BE2C (cell line): ENCODE measurements at regions not wholly inside any gene's neighbourhood (a gene's known extent, or its start where the extent isn't known, plus 50 kb on each side); places are given as distances from the start of the nearest gene placed in this dataset.

Experiments used
- DNase-seq: peaks from one replicate; pipeline ENCODE4 v3.0.0-alpha.2; 2020
- H3K27me3 ChIP-seq: fragments of 250-450 bp; sonication (Bioruptor Pico); 2 replicates; pipeline ENCODE4 v1.5.1; 2020; ENCODE audit warnings: mild to moderate bottlenecking
- H3K36me3 ChIP-seq: fragments of 250-450 bp; sonication (Bioruptor Pico); 2 replicates; pipeline ENCODE4 v1.5.1; 2020; ENCODE audit warnings: mild to moderate bottlenecking
- H3K4me1 ChIP-seq: fragments of 250-450 bp; sonication (Bioruptor Pico); 2 replicates; pipeline ENCODE4 v1.5.1; 2020
- H3K4me3 ChIP-seq: 2 replicates; pipeline ENCODE4 v1.5.1; 2011; ENCODE audit warnings: low read depth, low read length
- H3K9me3 ChIP-seq: fragments of 250-450 bp; sonication (Bioruptor Pico); 2 replicates; pipeline ENCODE4 v1.5.1; 2020
- CTCF ChIP-seq: IDR thresholded peaks from 2 replicates; pipeline ENCODE4 v1.5.1; 2012; ENCODE audit warnings: mild to moderate bottlenecking, low read depth, low read length

- no peaks in the 10 kb centered on the region; the same call in 1 of the 2 replicates for H3K27me3 ChIP-seq
- DNase-seq, result no peak
- H3K9me3 ChIP-seq, result no peaks in the 10 kb centered on the region
- H3K4me3 ChIP-seq, result no peak overlapping the region
- H3K4me1 ChIP-seq, result no peaks in the 10 kb centered on the region
- no peaks in the 10 kb centered on the region for H3K36me3 ChIP-seq
- TF ChIP-seq CTCF, result no peak
Measured at GRCh38 chr16:54585094-54585997, 298.8 kb upstream of the IRX3 start.

GRCh38 chr16:54584121-54584520 is 297.5 kb upstream of the IRX3 start:
- Histone ChIP-seq H3K9me3 (no peaks in the 10 kb centered on the region), H3K4me3 (no peak overlapping the region), H3K27me3 (no peaks in the 10 kb centered on the region; the same call in 1 of the 2 replicates), H3K4me1 (no peaks in the 10 kb centered on the region), H3K36me3 (no peaks in the 10 kb centered on the region)
- DNase-seq, result no peak
- no peak for TF ChIP-seq CTCF

GRCh38 chr16:54582631-54583250 is 296.2 kb upstream of the IRX3 start:
- Histone ChIP-seq H3K27me3 (peaks cover 6% of the 10 kb centered on the region), H3K4me1 (no peaks in the 10 kb centered on the region), H3K9me3 (no peaks in the 10 kb centered on the region), H3K36me3 (no peaks in the 10 kb centered on the region), H3K4me3 (no peak overlapping the region)
- TF ChIP-seq CTCF, result no peak
- no peak for DNase-seq

- TF ChIP-seq CTCF, result no peak
- Histone ChIP-seq H3K9me3 (no peaks in the 10 kb centered on the region), H3K4me1 (no peaks in the 10 kb centered on the region), H3K27me3 (peaks cover 21% of the 10 kb centered on the region), H3K4me3 (no peak overlapping the region), H3K36me3 (no peaks in the 10 kb centered on the region)
- no peak for DNase-seq
Measured at GRCh38 chr16:54579106-54579728, 292.6 kb upstream of the IRX3 start.

GRCh38 chr16:54577651-54578128 is 291.1 kb upstream of the IRX3 start:
- no peak for TF ChIP-seq CTCF
- no peak for DNase-seq

GRCh38 chr16:54576785-54577184 is 290.2 kb upstream of the IRX3 start:
- peaks cover 21% of the 10 kb centered on the region for H3K27me3 ChIP-seq
- H3K9me3 ChIP-seq, result no peaks in the 10 kb centered on the region
- H3K4me1 ChIP-seq, result no peaks in the 10 kb centered on the region
- H3K36me3 ChIP-seq, result no peaks in the 10 kb centered on the region
- H3K4me3 ChIP-seq, result no peak overlapping the region
- DNase-seq, result no peak
- no peak for TF ChIP-seq CTCF

More at GRCh38 chr16:54577651-54578128, 291.1 kb upstream of the IRX3 start:
- H3K36me3 ChIP-seq, result no peaks in the 10 kb centered on the region
- H3K27me3 ChIP-seq, result peaks cover 21% of the 10 kb centered on the region
- H3K4me3 ChIP-seq, result no peak overlapping the region
- H3K4me1 ChIP-seq, result no peaks in the 10 kb centered on the region
- no peaks in the 10 kb centered on the region for H3K9me3 ChIP-seq
